GM19452 (cell line): ENCODE measurements at regions not wholly inside any gene's neighbourhood (a gene's known extent, or its start where the extent isn't known, plus 50 kb on each side); places are given as distances from the start of the nearest gene placed in this dataset.
A peak's percentile ranks its signal among the peaks of the same experiment; 100 is the strongest.

Experiments
- ATAC-seq: cut with Tn5 transposase; IDR thresholded peaks from one replicate; pipeline ENCODE4 v1.9.1; 2021; ENCODE audit not compliant: unreplicated experiment

DNA sequence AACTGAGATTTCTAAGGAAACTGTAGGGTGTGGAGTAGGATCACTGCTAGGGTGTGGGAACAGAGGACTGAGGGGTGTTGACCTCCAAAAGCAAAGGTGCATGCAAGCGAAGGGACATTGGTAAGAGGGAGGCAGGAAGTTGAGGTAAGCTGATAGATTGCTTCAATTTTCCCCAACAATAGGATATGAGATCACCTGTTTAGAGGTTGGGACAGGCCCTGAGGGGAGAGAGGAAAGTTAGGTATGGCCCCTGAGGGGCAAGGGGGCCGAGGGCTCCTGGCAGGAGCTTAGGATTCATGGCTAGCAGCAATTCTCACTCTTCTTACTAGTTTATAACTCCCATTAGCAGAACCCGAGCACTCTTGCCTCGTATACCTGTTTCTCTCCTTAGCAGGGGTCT, 106.8 kb upstream of the RPS6KA2 start:
- no peak for ATAC-seq

DNA sequence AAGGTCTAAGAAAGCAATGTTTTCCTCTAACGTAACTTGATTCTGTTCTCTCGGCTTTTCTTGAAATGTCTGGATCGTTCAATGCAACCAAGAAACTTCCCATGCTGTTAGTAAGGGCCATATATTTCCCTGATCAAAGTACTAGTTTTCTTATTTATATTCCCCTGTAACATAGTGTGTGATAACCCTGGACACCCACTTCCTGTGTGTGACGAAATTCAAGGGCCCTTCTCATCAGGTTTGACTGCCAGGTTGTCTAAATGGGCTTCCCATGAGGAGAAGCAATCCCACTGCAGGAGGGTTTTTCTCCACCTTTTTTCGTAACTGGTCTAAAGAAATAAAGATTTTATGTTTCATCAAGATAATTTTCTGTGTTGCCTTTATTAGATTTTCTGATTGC, 102.6 kb upstream of the RPS6KA2 start:
- ATAC-seq = no peak

DNA sequence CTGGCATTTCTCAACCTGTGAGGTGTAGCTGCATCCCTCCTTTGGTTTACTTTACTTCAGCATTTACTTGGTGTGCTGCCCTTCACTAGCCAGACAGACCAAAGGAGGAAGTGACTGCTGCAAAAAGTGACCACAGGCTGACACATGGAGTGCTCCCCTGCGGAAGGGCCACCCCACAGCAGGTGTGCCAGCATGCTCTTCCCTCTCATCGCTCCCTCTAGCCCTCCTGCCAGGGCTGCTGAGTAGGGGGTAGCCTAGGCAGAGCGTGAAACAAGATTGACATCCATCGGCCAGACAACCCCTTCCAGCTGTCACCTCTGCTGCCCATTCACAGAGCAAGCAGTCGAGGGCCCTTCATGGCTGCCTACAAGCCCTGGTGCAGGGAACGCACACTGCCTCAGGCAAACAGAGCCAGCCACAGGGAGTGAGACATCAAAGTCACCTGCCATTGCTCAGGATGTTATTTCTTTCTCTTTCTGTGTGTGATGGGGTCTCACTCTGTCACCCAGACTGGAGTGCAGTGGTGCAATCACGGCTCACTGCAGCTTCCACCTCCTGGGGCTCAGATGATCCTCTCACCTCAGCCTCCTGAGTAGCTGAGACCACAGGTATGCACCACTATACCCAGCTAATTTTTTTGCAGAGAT, 102.0 kb upstream of the RPS6KA2 start:
- no peak for ATAC-seq

DNA sequence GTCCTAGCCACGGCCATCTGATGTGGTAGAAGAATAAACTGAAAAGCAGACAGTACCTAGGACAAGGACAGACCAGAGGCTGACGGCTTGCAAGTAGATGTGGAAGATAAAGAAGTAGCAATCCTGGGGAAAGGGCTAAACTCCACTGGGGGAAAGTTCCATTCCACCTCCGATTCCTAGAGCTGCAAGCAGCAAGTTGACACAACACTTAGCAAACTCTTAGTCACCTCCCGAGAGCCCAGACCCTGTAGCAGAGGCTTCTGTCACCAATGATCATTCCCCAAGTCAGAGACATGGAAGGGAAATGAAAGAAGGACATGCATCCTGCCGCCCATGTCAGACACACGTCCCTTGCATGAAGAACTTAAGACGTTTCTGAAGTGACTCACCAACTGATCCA, 99.2 kb upstream of the RPS6KA2 start:
- no peak for ATAC-seq

DNA sequence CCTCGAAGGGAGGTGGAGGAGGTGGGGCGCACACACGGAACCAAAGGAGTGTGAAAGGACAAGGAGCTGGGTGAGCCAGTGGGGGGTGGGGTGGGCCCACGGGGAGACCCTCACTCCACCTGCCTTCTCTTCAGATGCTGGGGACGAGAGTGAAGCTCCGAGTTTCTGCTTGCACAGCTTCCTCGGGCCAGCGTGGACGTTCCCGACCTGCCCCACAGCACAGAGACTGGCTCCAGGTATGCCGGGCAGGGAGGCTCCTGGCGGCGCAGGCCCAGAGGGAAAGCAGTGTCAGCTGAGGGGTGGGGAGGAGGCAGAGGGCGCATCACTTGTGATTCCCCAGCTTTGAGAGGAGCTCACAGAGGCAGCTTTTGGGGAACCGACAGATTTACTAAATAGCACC, 98.5 kb upstream of the RPS6KA2 start:
- ATAC-seq = no peak

DNA sequence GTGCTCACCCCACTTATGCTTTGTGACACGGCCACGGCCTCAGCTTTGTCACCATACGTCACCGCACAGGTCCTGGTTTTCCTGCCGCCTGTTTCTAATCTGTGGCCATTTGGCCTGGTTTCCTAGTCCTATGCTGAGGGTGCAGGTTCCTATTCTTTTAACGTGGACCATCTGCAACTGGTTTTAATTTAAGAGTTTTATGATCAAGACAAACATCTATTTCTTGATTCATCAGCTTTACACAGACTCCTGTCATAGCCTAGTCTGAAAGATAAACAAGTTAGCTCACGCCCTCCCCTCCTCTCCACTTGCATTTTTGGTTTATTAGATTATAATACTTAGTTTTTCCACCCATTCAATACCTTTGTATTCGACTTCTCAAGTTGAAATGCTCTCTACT, 97.5 kb upstream of the RPS6KA2 start:
- ATAC-seq = no peak

DNA sequence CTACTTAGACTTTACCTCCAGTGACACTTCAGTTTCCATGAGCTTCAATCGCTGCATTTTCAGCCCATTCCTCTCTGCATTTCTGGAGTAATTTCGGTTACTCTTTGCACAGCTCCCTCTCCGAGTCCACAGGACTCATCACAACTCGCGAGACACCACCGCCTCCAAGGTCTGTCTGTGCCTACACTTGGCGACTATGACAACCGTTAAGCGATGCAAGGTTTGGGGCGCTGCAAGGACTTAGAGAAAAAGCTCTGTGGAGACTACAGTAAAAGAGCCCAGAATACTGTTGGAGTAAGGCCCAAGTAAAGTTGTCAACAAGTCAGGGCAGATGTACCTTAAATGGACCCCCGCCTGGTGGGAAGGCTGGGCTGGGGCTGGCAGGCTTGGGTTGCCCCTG, 95.7 kb upstream of the RPS6KA2 start:
- ATAC-seq = no peak

DNA sequence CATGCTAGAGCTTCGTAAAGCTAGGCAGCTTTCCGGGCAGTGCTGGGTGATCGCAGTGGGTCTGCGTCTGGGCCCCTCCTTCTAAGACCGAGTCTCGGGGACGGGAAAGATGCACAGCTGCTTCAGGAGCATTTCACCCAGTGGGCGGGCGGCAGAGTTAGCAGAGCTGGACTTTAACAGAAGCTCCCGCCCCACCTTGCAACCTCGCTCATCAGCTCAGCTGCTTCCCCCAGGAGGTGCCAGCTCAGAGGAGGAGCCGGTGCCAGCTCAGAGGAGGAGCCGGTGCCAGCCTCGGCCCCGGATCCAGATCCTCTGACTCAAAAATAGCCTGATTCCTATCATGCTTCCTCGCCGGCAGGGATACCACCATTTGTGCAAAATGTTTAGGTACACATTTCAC, 94.5 kb upstream of the RPS6KA2 start:
- no peak for ATAC-seq

DNA sequence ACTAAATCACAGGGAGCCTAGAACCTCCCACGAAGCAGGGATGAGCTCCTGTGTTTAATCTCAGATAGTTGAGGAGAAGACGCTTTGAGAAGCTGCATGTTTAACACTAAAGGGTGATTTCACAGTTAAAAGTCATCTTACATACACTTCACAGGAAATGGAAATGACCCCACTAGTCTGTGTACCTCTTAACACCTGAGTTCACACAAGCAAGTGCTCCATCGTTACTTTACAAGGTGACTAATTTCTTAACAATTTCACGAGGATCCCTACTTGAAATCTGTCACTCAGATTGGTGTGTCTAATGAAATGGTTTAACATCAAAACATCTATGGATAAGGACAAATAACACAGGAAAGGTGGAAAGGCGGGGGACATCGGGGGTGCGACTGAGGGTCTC, 93.8 kb upstream of the RPS6KA2 start:
- no peak for ATAC-seq

DNA sequence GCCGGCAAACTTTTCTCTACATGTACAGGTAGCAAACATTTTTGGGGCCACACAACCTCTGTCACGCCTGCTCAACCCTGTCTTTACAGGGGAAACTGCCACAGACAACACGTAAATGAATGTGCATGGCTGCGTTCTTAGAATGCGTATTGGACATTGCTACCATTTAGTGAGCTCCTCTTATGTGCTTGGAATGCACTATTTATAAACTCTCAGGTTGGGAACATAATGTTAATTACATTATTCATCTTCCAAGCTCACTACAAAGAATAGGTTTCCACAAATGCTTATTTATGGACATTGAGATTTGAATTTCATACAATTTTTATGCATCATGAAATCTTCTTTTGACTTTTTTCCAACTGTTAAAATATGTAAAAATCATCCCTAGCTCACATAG, 92.0 kb upstream of the RPS6KA2 start:
- no peak for ATAC-seq

DNA sequence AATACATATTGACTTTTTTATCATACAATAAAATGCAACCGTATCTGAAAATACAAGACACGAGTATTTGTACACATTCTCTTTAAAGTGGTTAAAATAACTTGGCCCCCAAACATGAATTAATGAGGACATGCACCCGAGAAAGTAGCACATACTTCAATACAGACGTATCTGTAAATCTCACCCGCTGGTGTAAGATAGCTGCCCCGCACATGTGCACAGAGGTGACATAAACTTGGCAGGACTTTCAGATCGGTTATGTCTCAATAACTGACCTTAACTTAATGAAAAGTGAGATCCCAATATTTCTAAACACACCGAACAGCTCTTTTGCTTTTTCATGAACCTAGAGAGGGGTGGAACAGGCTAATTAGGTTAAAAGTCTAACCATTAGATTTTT, 91.5 kb upstream of the RPS6KA2 start:
- no peak for ATAC-seq

DNA sequence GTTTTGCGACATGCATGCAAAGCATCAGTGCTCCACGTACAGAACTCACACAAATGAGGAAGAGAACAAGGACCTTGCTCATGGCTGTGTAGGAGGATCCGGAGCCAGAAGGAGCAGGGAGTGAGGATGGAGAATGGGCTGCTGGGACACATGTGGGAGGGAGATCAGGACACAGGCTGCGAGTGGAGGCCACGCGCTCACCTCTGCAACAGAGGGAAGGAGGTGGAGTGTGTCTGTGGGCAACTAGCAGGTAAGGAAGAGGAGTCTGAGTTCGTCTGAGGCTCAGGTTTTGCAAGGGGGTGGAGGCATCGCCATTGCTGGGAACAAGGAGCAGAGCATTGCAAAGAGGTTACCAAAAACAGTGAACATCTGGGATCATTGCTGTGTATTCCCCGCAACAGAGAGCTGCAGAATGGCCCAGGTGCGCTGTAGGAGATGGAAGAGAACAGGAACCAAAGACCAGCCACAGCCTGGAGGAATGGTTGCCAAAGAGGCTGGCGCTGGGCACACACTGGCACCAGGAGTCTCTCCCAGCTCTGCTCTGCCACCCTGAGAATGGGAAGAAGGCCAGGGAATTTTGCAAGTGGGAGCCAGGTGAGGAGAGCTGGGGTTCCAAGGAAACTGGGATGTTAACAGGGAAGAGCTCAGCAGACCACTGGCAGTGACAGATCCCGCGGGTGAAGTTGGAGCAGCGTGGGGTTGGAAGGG, 90.0 kb upstream of the RPS6KA2 start:
- no peak for ATAC-seq

DNA sequence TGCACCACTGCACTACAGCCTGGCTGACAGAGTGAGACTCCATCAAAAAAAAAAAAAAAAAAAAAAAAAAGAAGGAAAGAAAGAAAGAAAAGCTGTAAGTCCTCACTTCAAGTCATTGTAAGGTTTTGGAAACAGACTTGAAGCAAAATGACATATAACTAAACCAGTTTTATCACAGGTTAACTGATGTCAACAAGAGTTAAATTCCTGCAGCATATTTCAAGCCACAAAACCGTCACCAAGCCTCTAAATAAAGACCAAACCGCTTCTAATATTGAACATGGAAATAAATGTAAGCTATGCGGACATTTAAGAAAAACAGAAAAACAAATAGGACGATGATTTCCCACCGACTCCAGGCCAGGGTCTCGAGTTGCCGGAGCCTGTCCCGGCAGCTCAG, 88.9 kb upstream of the RPS6KA2 start:
- no peak for ATAC-seq

DNA sequence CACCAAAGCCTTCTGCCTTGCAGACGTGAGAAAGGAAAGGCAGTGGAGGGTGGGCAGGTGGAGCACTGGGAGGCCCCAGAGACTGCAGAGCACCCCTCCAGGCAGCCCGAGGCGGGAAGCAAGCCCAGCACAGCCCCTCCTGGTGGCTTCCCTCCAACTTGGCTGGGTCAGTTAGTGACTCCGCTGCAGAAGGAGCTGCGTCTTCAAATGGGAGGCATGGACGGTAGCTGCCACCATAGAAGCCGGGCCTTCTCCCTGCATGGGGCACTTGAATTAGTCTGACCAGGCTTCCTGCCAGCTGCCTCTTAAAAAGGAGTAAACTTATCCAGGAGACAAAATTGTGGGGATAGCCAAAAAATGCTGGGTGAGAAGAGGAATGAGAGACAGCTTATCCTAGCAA, 88.0 kb upstream of the RPS6KA2 start:
- ATAC-seq = no peak

DNA sequence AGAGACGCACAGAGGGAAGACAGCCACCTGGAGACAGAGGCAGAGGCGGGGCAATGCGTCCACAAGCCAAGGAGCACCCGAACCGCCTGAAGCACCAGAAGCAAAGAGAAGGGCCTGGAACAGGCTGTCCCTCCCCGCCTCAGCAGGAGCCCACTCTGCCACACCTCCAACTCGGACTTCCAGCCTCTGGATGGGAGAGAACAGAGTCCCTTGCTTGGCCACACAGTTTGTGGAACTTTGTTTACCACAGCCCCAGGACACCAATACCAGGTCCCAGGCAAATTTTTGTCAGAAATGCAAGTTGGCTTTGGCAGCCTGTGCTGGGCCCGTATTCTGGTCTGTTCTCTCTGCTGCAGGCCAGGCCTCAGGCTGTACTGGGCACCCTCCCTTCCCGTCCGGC, 87.5 kb upstream of the RPS6KA2 start:
- ATAC-seq = no peak

DNA sequence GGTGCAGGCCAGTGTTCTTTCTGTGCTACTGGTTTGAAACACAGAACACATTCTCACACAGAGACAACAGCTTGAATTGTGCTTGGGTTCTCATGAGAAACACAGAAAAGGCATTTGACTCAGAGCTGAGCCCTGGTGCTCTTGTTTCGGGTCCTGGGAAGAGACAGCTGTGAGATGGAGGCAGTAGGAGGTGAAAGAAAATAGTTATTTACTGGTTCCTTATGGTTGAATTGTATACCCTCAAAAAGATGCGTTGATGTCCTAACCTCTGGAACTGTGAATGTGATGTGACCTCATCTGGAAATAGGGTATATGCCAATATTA, 87.1 kb upstream of the RPS6KA2 start:
- no peak for ATAC-seq

DNA sequence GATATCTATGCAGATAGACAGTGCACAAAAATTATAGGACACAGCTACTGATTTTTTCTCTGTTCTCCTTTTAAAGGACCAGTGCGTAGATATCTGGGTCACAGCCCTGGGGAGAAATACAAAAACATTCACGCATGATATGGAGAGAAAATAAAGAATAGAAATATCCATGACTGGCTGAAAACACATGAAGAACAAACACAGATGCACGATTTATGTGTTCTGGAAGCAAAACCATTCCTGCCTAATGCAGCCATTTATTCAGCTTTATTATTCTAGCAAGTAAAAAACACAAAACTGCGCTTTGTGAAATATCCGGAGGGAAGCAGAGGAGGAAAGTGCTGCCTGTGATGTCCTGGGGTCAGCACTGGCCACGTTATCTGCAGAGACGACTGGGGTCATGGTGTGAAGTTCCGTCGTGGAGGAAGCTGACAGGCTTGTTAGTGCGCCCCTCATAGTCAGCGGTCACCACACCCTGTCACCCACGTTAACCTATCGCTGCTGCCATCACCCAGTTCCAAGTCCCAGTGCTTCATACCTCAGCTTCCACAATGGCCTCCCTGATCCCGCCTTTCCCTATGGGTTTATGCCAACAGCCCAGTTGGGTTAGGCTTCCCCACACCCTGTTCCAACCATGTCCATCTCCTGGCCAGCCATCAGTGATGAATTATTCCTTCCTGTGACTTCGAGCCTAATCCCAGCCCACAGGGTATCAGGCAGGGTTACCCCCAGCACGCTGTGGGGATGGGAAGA, 86.6 kb upstream of the RPS6KA2 start:
- ATAC-seq = no peak

DNA sequence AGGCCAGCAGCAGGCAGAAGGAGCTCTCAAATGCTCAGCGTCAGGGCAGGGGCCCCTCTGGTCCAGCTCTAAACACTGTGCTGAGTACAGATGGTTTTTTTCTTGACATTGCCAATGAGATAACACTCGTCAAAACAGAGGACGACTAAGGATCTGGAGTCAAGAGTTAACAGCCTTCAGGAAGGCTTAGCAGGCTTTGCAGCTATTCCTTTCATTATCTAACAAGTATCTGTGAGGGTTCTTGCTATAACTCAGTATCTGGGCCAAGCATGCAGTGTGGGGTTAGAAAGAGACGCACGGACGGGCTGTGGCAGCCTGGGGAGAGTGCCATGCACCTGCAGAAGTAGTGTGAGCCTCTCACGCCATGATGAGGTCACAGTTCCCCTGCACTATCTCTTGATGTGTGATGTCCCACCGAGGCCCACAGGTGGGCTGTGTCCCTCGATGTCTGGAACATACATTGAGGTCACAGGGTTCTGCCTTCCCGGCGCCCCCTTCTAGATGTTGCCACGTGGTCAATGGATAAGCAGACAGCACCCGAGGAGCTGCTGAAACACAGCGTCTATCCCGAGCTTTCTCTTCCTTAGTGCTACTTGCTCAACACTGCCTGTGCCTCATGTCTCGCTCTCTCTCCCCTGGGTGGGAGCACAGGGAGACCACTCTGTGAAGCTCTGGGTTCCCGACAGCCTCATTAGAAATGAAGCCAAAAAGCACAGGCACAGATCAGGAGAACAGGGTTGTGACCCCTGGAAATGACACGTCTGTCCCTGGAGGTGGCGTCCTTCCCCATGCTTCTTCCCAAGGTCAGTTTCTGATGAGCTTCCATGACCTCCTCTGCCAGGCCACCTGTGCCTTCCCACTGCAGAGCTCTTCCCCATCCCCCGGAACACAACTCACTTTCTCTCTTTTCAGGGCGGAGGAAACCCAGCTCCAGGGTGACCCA, 85.5 kb upstream of the RPS6KA2 start:
- ATAC-seq = no peak

DNA sequence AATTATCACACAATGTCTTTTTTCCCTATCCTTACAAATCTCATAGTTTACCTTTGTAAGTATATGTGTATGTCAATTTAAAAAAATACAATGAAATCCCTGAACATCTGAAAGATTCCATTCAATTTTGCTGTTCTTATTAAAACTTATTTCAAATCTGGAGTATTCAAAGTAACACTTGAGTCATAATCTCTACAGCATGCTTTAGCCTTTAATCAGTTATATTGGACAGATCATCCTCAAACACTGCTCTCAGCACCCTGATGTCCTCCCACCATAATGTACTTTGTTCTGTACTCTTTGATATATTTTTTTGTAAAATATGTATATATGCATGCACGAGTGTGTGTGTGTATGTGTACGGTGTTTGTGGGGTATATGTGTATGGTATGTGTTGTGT, 83.0 kb upstream of the RPS6KA2 start:
- no peak for ATAC-seq

DNA sequence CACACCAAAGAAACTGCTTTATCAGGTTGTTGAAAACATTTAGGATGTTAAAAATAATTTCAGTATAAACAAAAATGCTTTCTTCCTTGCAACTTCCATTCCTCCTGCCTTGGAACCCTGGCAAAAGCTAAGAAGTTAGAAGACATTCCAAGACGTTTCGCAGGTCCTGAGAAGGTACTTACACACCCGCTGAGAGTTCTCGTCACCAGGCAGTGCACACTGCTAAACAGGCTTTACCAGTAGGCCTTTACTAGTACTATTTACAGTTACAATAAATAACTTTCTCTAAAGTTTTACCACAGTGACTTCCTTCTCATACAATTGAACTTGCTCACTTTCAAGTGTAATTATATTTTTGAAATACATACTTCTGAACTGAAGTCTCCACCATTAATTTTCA, 81.4 kb upstream of the RPS6KA2 start:
- no peak for ATAC-seq

DNA sequence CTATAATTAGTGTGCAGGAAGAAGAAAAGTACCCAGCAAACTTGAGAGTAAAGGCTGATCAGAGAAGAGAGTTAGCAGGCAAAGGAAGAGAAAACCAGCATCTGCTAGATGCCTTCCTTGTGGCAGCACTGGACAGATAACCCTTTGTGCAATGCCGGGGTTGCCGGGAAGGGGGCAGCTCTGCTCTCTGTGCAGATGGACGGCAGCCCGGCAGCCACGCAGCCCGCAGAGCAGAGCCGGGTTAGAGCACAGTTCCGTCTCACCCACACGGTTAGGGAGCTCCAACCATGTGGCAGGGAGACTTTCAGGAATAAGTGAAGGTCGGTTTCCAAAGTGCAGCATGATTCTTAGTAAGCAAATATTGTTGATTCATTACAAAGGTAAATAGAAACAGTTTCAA, 80.0 kb upstream of the RPS6KA2 start:
- peak; percentile 70 for ATAC-seq
